DOHH2 (cell line): ENCODE measurements at regions not wholly inside any gene's neighbourhood (a gene's known extent, or its start where the extent isn't known, plus 50 kb on each side); places are given as distances from the start of the nearest gene placed in this dataset.
A peak's percentile ranks its signal among the peaks of the same experiment; 100 is the strongest.

Source experiments
- H3F3A ChIP-seq: fragments of 200-600 bp; sonication (generic), shearing (Covaris generic); 2 replicates; pipeline ENCODE4 v1.6.0; 2016; ENCODE audit warnings: antibody characterized with exemption, mild to moderate bottlenecking; ENCODE audit not compliant: control insufficient read depth, insufficient read depth
- H3K27ac ChIP-seq: fragments of 200-600 bp; sonication (generic); 2 replicates; pipeline ENCODE4 v1.5.1; 2014; ENCODE audit warnings: low read depth, mild to moderate bottlenecking, low read length, moderate library complexity
- H3K27me3 ChIP-seq: fragments of 200-600 bp; sonication (generic); 2 replicates; pipeline ENCODE4 v1.6.1; 2014; ENCODE audit warnings: mild to moderate bottlenecking, low read length, mixed read lengths; ENCODE audit not compliant: control insufficient read depth
- H3K36me3 ChIP-seq: fragments of 200-600 bp; sonication (generic); 2 replicates; pipeline ENCODE4 v1.6.1; 2014; ENCODE audit warnings: mild to moderate bottlenecking, low read length, moderate library complexity, mixed read lengths; ENCODE audit not compliant: control insufficient read depth
- H3K4me1 ChIP-seq: fragments of 200-600 bp; sonication (generic); 2 replicates; pipeline ENCODE4 v1.6.1; 2014; ENCODE audit warnings: mild to moderate bottlenecking, low read length, mixed read lengths; ENCODE audit not compliant: control insufficient read depth
- H3K4me2 ChIP-seq: fragments of 200-600 bp; sonication (generic); 2 replicates; pipeline ENCODE4 v1.6.0; 2014; ENCODE audit warnings: mild to moderate bottlenecking, low read length, moderate library complexity
- H3K4me3 ChIP-seq: fragments of 200-600 bp; sonication (generic); 2 replicates; pipeline ENCODE4 v1.5.1; 2014; ENCODE audit warnings: mild to moderate bottlenecking, low read length, mixed read lengths
- H3K79me2 ChIP-seq: fragments of 200-600 bp; sonication (generic); 2 replicates; pipeline ENCODE4 v1.6.1; 2014; ENCODE audit warnings: mild to moderate bottlenecking, low read length, mixed read lengths; ENCODE audit not compliant: control insufficient read depth
- H3K9me2 ChIP-seq: fragments of 200-600 bp; sonication (generic); replicated peaks from 2 replicates; pipeline ENCODE4 v1.6.1; 2014; ENCODE audit warnings: mild to moderate bottlenecking, low read length, mixed read lengths; ENCODE audit not compliant: control insufficient read depth
- H3K9me3 ChIP-seq: fragments of 200-600 bp; sonication (generic); 2 replicates; pipeline ENCODE4 v1.6.1; 2014; ENCODE audit warnings: antibody characterized with exemption, low read length, mixed read lengths; ENCODE audit not compliant: control insufficient read depth, insufficient read depth
- H4K20me1 ChIP-seq: fragments of 200-600 bp; sonication (generic); 2 replicates; pipeline ENCODE4 v1.6.0; 2014; ENCODE audit warnings: low read depth, mild to moderate bottlenecking, antibody characterized with exemption, low read length, moderate library complexity; ENCODE audit not compliant: control insufficient read depth, insufficient read depth
- EZH2phosphoT487 ChIP-seq: fragments of 200-600 bp; sonication (generic); IDR thresholded peaks from 2 replicates; pipeline ENCODE4 v1.6.1; 2017; ENCODE audit warnings: borderline replicate concordance, mild to moderate bottlenecking, antibody characterized with exemption, low read length, moderate library complexity, mixed read lengths
- TF ChIP-seq, protein P1 (sequence below): fragments of 200-600 bp; sonication (generic); IDR thresholded peaks from one replicate; pipeline ENCODE4 v1.5.1; 2014; ENCODE audit warnings: antibody characterized with exemption, mild to moderate bottlenecking, low read depth, low read length; ENCODE audit not compliant: poor library complexity, severe bottlenecking

DNA sequence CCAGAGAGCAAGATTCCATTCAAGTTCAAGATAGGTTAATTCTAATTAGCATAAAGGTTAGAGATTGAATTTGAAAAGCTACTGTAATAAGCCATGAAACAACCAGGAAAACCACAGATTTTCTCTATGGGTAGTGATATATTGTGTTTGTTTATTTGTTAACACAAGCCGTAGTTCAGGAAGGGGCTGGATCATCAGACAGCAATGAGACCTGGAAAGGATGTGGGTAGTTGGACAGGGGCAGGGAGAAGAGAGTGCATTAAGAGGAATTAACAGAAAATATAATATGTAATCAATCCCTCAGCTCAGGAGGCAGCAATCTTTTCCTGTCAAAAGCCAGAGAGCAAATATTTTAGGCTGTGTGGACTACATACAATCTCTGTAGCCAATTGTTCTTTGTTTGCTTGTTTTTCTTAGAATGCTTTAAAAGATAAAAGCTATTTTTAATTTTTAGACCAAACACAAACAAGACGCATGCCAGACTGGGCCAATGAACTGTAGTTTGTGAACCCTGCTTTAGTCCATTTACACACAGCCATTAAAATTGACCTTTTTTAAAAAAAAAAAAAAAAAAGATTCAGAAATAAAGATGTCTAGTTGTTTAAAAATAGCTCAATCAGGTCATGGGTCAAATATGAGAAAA lies 398.7 kb upstream of the MARCKS start:
- Histone ChIP-seq H3K79me2 (no peaks in the 10 kb centered on the region), H3K36me3 (no peaks in the 10 kb centered on the region), H4K20me1 (no peaks in the 10 kb centered on the region), H3K9me2 (no peaks in the 10 kb centered on the region), H3K9me3 (no peaks in the 10 kb centered on the region), H3K4me2 (no peak overlapping the region), H3K4me1 (no peaks in the 10 kb centered on the region), H3K27me3 (no peaks in the 10 kb centered on the region), H3F3A (no peaks in the 10 kb centered on the region), H3K4me3 (no peak overlapping the region), H3K27ac (no peak overlapping the region)
- TF ChIP-seq, protein P1, sequence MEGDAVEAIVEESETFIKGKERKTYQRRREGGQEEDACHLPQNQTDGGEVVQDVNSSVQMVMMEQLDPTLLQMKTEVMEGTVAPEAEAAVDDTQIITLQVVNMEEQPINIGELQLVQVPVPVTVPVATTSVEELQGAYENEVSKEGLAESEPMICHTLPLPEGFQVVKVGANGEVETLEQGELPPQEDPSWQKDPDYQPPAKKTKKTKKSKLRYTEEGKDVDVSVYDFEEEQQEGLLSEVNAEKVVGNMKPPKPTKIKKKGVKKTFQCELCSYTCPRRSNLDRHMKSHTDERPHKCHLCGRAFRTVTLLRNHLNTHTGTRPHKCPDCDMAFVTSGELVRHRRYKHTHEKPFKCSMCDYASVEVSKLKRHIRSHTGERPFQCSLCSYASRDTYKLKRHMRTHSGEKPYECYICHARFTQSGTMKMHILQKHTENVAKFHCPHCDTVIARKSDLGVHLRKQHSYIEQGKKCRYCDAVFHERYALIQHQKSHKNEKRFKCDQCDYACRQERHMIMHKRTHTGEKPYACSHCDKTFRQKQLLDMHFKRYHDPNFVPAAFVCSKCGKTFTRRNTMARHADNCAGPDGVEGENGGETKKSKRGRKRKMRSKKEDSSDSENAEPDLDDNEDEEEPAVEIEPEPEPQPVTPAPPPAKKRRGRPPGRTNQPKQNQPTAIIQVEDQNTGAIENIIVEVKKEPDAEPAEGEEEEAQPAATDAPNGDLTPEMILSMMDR = no peak
- no peak for TF ChIP-seq EZH2phosphoT487

DNA sequence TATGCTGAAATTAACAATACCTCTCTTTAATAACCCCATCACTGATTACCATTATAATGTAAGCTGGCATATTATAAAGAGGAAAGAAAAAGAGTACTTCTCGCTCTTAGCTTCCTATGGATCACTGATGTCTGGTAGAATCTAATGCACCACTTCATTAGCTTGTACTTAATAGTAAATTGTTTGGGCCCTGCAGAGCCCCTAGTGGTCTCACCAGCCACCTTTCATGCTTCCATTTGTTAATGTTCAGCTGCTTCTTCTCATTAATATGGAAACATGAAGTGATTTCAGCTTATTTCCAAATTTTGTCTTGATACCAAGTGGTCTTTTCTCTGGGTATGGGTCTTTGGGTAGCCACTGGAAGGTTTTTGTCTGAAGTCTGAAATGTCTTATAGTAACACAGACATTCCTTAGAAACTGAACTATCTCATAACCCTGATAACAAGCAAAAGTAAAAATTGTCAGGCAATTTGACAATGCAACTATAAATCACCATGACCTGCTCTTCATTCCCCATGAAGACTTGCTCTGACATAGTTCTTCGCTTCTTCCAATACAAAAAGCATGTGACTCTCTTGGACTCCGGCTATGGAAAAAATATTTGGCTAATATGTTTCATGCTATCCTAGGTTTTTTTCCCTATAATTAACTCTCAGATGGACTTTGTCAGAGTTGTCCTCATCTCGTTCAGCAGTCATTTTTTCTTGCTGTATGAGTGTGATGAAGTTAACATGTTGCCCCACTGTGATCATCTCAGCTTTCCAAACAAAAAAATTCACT lies 395.8 kb upstream of the MARCKS start:
- no peaks in the 10 kb centered on the region for H3F3A ChIP-seq
- no peak overlapping the region for H3K27ac ChIP-seq
- no peaks in the 10 kb centered on the region for H4K20me1 ChIP-seq
- no peaks in the 10 kb centered on the region for H3K36me3 ChIP-seq
- H3K79me2 ChIP-seq = no peaks in the 10 kb centered on the region
- no peak for TF ChIP-seq EZH2phosphoT487
- TF ChIP-seq, protein P1 = peak; percentile 46
- no peak overlapping the region for H3K4me2 ChIP-seq
- H3K27me3 ChIP-seq = no peaks in the 10 kb centered on the region
- no peaks in the 10 kb centered on the region for H3K9me2 ChIP-seq
- H3K4me3 ChIP-seq = no peak overlapping the region
- no peaks in the 10 kb centered on the region for H3K9me3 ChIP-seq
- H3K4me1 ChIP-seq = no peaks in the 10 kb centered on the region

DNA sequence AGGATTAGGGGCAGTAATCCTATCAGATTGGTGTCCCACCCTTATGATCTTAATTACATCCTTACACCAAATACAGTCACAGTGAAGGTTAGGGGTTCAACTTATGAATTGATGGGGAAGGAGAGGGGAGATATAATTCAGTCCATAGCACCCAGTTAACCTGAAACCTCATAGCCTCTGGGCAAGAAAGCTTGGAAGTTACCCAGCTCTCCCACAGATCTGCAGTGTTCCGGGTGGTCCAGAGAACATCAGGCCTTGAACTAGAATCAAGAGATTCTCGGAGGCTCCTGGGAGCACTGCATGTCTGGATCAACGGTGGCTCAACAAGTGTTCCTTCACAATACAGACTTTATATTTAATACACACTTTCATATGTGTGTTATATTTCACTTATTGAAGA lies 392.6 kb upstream of the MARCKS start:
- no peak for TF ChIP-seq EZH2phosphoT487
- TF ChIP-seq, protein P1 = no peak
- no peaks in the 10 kb centered on the region for H4K20me1 ChIP-seq
- H3K79me2 ChIP-seq = no peaks in the 10 kb centered on the region
- H3K4me3 ChIP-seq = no peak overlapping the region
- H3F3A ChIP-seq = no peaks in the 10 kb centered on the region
- no peak overlapping the region for H3K27ac ChIP-seq
- no peaks in the 10 kb centered on the region for H3K36me3 ChIP-seq
- no peaks in the 10 kb centered on the region for H3K9me2 ChIP-seq
- H3K9me3 ChIP-seq = no peaks in the 10 kb centered on the region
- no peaks in the 10 kb centered on the region for H3K4me1 ChIP-seq
- H3K27me3 ChIP-seq = no peaks in the 10 kb centered on the region
- H3K4me2 ChIP-seq = no peak overlapping the region
